Urothelium cell line (cell line): ENCODE measurements at regions not wholly inside any gene's neighbourhood (a gene's known extent, or its start where the extent isn't known, plus 50 kb on each side); places are given as distances from the start of the nearest gene placed in this dataset.
"Not testable (repeated sequence)": the region's sequence is repeated elsewhere in the genome, so short reads cannot be mapped to it uniquely, and the experiment has no call there.

Source experiments
- DNase-seq: peaks from one replicate; pipeline ENCODE4 v3.0.0; 2011; ENCODE audit warnings: low spot score, mixed read lengths
- FAIRE-seq: peaks from 2 replicates; lab custom pipeline; 2011; peaks lifted over from hg19 to GRCh38; lab: Jason Lieb, UNC

DNA sequence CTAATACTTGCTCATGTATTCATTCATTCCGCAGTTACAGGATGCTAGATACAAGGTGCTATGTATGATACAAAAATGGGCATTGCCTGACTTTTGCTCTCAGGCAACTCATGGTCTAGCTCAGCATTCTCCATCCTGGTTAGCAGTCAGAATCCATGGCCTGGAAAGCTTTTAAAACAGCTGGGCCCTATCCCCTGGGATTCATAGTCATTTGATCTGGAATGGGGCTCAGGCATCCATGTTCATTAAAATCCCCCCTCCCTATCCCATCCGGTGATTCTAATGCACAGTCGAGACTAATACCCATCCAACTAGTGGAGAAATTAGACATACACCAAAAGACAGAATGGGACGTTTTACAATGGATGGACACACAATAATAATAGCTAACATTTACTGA lies 104.1 kb upstream of the TMEM132E start:
- DNase-seq (no peak), FAIRE-seq (no peak)

- FAIRE-seq = no peak
- DNase-seq = no peak
These were observed 104.7 kb upstream of the TMEM132E start for GRCh38 chr17:34474706-34475105.

- FAIRE-seq = no peak
- DNase-seq = no peak
These were observed 107.0 kb upstream of the TMEM132E start for GRCh38 chr17:34472363-34472762.

DNA sequence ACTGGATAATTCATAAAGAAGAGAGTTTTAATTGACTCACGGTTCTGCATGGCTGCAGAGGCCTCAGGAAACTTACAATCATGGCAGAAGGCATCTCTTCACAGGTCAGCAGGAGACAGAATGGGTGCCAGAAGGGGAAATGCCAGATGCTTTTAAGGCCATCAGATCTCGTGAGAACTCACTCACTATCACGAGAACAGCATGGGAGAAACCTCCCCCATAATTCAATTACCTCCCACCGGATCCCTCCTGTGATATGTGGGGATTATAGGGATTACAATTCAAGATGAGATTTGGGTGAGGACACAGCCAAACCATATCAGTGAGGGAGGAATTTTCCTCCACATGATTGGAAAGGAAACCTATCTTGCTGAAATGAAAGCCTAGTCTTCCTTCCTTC lies 108.1 kb upstream of the TMEM132E start:
- not testable (repeated sequence) for DNase-seq, FAIRE-seq

GRCh38 chr17:34465789-34466188 lies 102.8 kb upstream of the CCL1 start:
- FAIRE-seq (no peak), DNase-seq (no peak)

DNA sequence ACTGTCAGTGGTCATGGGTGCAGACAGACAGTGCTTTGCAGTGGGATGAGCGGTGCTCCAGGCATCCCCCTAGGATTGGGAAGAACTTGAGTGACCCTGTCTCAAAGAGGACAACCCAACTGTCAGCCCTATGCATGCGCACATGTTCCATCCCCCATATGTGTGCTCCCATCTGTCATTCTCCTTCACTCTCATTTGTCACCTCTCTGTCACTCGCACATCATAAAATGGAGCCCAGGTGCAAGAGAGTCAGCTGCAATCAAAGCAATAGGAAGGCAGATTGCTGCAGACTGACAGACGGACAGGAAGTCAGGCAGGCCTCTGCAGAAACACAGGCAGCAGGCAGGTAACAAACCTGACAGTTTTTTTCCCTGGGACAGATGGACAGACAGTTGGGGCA lies 101.8 kb upstream of the CCL1 start:
- no peak for DNase-seq
- FAIRE-seq = no peak

DNA sequence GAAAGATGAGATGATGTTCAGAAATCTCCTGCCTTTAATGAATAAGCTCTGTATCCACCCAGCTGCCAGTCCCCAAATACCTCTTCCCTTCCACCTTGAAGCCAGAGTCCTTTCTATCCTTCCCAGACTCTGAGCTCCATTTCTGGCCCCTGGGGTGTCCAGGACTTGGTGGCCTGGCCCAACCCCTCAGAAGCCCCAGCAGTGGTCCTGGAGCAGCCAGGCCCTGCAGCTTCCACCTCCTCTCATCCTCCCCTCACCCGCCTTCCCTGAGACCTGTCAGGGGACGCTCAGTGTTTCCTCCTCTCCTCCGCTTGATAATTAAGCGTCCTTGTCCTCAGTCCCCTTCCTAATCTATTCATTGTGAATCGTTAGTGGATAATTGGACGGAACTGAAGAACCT lies 95.2 kb upstream of the CCL1 start:
- DNase-seq (no peak), FAIRE-seq (no peak)

GRCh38 chr17:34456121-34456520 lies 93.1 kb upstream of the CCL1 start:
- FAIRE-seq = no peak
- DNase-seq = no peak

GRCh38 chr17:34452769-34453168 lies 89.7 kb upstream of the CCL1 start:
- no peak for DNase-seq
- FAIRE-seq = no peak

DNA sequence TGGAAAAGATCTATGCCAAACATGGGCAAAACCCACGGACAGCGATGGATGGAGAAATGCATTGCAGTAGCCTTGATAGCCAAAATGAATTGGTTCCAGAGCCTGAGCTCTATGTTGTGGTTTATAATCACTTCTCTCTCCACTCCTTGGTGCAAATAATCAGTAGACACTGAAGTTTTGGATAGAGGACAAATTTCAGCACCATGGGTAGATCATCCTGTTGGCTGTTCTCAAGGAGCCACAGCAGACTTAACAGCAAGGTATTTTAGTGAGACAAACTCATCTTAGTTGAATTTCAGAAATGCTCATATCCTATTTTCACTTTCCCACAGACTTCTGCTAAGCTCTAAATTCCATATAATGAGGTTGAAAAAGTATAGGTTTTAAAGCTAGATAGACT lies 88.3 kb upstream of the CCL1 start:
- no peak for DNase-seq
- no peak for FAIRE-seq

DNA sequence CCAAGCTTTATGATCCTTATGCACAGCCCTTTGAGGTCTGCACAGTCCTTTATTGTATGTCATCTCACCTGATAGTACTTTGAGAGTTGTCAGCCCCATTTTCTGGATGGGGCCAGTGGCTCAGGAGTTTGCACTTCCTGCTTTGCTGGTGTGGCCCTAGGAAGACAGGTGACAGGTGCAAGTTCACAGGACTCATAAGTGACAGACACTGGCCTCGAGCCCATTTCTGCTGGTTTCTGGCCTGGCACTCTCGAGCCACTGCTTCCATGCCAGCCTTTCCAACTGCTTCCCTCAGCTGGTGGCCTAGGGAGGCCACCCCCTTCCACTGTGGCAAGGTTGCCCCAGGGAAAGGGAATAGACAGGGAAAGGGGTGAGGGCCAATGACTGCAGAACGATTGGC lies 84.4 kb upstream of the CCL1 start:
- DNase-seq (no peak), FAIRE-seq (no peak)

- DNase-seq = no peak
- FAIRE-seq = no peak
These were observed 82.1 kb upstream of the CCL1 start for GRCh38 chr17:34445101-34445500.

- DNase-seq = no peak
- FAIRE-seq = no peak
These were observed 80.8 kb upstream of the CCL1 start for GRCh38 chr17:34443619-34444469.

- FAIRE-seq = no peak
- DNase-seq = no peak
These were observed 79.5 kb upstream of the CCL1 start for GRCh38 chr17:34442387-34443111.

DNA sequence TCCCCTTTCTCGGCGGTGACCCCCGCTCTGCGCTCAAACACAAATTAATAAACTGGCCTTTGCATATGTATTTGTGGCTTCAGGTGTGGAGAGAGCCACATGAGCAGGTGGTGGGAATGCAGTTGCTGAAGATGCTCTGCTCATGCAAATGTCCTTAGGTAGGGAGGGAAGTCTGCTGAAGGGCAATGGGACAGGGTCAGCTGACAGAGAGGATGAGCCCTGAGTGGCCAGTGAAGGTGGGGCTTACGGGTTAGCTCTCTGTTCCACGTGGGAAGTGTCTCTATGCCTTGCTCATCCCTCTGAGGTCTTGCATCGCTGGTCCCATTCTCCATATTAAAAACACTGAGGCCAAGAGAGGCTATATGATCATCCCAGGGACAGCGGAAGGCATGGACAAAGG lies 74.2 kb upstream of the CCL1 start:
- FAIRE-seq (no peak), DNase-seq (no peak)

- no peak for FAIRE-seq
- DNase-seq = no peak
These were observed 73.6 kb upstream of the CCL1 start for GRCh38 chr17:34436607-34437006.

DNA sequence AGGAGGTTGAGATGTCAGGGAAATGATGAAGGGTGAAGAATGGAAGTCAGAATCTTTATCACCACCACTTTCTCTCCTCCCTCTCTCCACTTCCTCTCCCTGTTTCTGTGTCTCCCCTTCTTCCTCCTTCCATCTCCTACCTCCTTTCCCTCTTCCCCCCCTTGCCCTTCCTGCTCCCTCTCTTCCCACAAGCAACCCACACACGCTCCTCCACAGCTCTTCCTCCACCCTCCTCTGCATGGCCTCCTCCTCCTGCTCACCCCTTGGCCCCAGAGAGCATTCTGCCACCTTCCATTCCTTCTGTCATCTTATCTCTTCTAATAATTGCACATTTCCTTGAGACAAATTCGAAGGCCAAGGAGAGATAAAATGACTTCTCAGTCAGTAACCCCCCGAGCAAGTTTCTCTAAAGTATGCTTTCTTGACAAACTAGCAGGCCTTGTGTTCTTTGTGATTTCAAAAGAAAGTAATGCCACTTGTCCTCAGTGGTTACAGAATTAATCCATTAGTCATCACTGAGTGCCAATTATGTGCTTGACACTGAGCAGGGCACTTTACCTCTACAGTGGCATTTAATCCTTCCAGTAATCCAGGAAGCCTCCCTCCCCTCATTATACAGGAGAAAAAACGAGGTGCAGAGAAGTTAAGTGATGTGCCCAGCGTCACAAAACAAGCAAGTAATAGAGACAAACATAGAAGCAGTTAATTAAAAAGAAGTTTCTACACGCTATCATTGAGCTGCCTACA lies 72.3 kb upstream of the CCL1 start:
- FAIRE-seq (no peak), DNase-seq (no peak)

DNA sequence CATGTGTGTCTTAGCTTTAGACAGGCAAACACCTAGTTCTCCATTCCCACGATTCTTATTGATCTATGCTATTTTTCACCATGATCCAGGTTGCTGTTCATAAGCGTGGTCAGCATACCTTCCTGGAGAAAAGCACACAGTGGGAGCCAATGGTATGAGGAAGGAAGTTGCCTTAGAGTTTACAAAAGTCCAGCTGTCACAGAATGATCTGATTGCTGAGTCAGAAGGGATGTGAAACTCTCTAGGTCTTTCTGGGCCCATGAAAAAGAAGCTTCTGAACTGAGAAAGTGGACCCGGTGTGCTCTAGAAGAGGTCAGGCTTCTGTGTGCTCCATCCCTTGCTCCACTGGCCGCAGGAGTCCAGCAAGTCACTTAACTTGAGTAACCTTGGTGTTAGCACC lies 71.0 kb upstream of the CCL1 start:
- DNase-seq (no peak), FAIRE-seq (no peak)

DNA sequence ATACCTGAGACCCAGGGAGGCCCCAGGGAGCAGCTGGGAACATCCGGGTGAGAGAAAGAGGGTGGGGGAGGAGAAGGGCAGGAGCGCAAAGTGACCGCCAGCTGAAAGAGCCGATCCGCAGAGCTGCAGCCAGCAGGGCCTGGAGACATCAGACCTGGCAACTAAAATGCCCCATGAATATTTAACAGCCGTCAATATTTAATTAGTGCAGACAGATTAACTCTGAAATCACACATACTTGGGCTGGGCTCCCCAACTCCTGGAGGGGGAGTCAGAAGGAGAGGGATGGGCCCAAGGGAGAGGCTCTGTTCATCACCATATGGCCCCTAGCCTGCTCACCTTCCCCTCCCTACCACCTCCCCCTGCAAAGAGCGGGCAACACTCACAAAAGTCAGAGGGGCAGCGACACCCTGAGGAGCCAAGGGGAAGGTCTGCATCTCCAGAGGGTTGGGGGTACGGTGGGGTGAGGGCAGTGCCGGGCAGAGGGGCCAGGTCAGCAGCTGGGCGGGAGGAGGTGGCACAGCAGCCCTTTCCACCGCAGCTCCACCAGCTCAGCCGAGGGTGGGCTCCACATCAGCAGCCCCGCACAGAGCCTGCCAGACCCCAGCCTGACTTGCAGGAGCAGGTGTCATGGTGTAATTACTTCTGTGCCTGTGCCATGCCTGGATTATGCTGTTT lies 61.9 kb upstream of the CCL1 start:
- no peak for DNase-seq
- no peak for FAIRE-seq

- DNase-seq = peak; percentile 25
- FAIRE-seq = no peak
These were observed 61.2 kb upstream of the CCL1 start for GRCh38 chr17:34423978-34424813.
